ENCODE measurements at regions not wholly inside any gene's neighbourhood (a gene's known extent, or its start where the extent isn't known, plus 50 kb on each side); places are given as distances from the start of the nearest gene placed in this dataset.

DNA sequence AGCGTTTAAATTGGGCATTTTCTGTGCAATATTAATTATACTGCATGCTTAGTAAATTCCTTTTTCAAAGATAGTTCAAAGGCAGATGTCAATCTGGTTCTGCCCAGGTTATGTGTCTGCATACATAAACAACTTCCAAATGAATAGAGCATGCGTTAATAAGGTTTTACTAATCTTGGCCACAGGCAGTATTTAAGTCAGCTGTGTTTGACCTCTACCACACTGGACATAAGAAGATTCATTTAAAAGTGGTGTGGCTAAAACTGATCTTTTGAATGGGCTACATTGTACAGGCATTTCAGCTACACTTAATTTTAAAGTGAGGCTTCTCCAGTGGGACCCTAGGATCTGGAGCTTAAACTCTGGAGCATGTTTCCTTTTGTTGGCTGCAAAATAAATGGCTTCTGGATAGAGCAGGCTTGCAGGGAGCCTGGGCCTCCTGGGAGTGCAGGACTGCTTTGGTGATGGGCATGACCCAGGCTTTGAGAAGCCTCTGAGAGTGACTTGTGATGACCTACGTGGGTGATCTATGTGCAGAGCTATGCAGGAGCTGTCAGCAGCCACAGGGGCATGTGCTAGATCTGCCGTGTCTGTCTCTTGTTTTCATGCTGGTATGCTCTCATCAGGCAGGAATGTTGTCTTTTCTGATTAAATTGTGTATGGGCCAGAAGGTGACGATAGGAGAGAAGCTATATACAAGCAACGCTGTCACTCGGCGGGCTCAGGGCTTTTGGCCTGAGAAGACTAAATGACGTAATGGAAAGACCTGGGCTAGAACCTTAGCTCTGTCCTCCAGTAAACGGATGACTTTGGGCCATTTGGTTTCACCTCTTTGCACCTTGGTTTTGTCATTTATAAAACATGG, 331.2 kb downstream of the QKI start:
- TF ChIP-seq, protein P1, sequence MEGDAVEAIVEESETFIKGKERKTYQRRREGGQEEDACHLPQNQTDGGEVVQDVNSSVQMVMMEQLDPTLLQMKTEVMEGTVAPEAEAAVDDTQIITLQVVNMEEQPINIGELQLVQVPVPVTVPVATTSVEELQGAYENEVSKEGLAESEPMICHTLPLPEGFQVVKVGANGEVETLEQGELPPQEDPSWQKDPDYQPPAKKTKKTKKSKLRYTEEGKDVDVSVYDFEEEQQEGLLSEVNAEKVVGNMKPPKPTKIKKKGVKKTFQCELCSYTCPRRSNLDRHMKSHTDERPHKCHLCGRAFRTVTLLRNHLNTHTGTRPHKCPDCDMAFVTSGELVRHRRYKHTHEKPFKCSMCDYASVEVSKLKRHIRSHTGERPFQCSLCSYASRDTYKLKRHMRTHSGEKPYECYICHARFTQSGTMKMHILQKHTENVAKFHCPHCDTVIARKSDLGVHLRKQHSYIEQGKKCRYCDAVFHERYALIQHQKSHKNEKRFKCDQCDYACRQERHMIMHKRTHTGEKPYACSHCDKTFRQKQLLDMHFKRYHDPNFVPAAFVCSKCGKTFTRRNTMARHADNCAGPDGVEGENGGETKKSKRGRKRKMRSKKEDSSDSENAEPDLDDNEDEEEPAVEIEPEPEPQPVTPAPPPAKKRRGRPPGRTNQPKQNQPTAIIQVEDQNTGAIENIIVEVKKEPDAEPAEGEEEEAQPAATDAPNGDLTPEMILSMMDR (IDR thresholded peaks at IDR 0.05; ENCODE audit: low read length, missing control alignments), result no peak
- no peak overlapping the region for H3K4me3 ChIP-seq (replicated peaks; ENCODE audit: low read depth, low read length)
- peak; percentile 67 for DNase-seq (ENCODE audit: low read depth)

GRCh38 chr6:163744256-163744925, 329.9 kb downstream of the QKI start:
- DNase-seq (ENCODE audit: low read depth), result no peak
- TF ChIP-seq, protein P1 (IDR thresholded peaks at IDR 0.05; ENCODE audit: low read length, missing control alignments), result no peak
- H3K4me3 ChIP-seq (replicated peaks; ENCODE audit: low read depth, low read length), result no peak overlapping the region

- H3K4me3 ChIP-seq (replicated peaks; ENCODE audit: low read depth, low read length), result no peak overlapping the region
- DNase-seq (ENCODE audit: low read depth), result no peak
- TF ChIP-seq, protein P1 (IDR thresholded peaks at IDR 0.05; ENCODE audit: low read length, missing control alignments), result no peak
Observed at GRCh38 chr6:163743796-163744195, 329.3 kb downstream of the QKI start.

DNA sequence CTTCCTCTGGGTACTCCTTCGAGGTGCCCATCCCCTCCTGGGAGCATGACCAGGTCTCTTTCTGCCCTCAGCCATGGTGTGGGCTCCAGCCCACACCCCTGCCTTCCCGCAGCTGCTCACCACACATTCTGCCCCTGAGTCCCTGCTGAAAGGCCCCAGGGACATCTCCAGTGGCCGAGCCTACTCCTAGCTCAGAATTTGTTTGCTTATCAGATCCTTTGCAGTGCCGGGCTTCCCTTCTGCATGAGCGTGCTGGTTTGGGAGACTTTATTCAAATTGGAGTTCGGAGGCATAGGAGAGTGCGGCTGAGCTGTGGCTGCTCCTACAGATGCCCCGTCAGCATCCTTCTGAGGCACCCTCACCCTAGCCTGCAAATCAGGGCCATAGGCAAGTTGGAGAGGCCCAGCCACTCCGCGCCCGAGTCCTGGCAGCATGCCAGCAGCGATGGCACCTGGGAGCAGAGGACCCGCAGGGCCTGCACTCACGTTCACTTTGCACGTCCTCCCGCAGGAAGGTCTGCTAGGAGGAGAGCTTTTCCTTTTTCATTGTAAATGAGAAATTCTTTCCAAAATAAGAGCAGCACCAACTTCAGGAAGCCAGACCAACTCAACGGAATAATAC, 327.3 kb downstream of the QKI start:
- DNase-seq (ENCODE audit: low read depth), result no peak
- H3K4me3 ChIP-seq (replicated peaks; ENCODE audit: low read depth, low read length), result no peak overlapping the region
- TF ChIP-seq, protein P1 (IDR thresholded peaks at IDR 0.05; ENCODE audit: low read length, missing control alignments), result no peak

DNA sequence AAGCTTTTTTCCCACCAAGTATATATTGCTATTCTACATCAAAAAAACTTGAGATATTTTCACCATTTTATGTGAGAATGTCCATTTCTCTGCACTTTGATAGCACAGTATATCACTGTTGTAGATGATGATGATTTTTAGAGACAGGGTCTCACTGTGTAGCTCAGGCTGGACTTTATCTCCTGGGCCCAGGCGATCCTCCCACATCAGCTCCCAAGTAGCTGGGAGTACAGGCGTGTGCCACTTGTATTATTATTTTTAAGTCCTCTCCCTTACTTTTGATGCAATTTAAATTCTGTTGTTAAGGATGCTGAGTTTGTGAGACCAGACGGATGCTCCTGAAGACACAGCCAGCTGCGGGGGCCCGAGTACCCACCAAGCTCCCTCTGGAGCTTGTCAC, 326.8 kb downstream of the QKI start:
- TF ChIP-seq, protein P1 (IDR thresholded peaks at IDR 0.05; ENCODE audit: low read length, missing control alignments), result no peak
- DNase-seq (ENCODE audit: low read depth), result no peak
- H3K4me3 ChIP-seq (replicated peaks; ENCODE audit: low read depth, low read length), result no peak overlapping the region

DNA sequence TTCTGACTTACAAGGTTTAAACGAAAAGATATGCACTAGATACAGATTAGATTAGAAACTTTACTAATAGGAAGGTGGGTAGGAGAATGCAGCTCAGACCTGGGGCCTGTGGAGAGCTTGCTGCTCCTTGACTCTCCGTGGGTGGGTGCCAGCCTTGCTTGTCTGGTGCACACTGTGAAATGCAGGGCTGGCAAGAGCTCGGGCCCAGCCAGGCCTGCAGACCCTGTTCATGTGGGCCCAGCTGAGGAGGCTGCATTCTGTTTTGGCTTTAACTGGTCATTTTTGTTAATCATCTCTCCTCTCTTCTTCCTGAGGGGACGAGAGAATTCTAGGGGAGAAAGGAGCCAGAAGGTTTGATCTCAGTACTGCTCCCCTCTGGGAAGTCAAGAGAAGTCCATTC, 325.4 kb downstream of the QKI start:
- TF ChIP-seq, protein P1 (IDR thresholded peaks at IDR 0.05; ENCODE audit: low read length, missing control alignments), result no peak
- DNase-seq (ENCODE audit: low read depth), result no peak
- no peak overlapping the region for H3K4me3 ChIP-seq (replicated peaks; ENCODE audit: low read depth, low read length)
